Fibroblast of lung (primary cell): ENCODE measurements at regions not wholly inside any gene's neighbourhood (a gene's known extent, or its start where the extent isn't known, plus 50 kb on each side); places are given as distances from the start of the nearest gene placed in this dataset.

Experiments used
- DNase-seq, 2 donors: peaks; one replicate each; pipeline versions ENCODE4 v3.0.0 to v3.0.0-alpha.2; 2010; ENCODE audit warnings: low read depth in 2 of 2
- H2AFZ ChIP-seq: 2 replicates; pipeline ENCODE4 v1.5.1; 2012; ENCODE audit warnings: low read length, control low read depth, inconsistent platforms
- H3K27ac ChIP-seq: 2 replicates; pipeline ENCODE4 v1.5.1; 2011; ENCODE audit warnings: low read length, control low read depth; ENCODE audit not compliant: insufficient read depth
- H3K27me3 ChIP-seq: 2 replicates; pipeline ENCODE4 v1.5.1; 2011; ENCODE audit warnings: mild to moderate bottlenecking, low read length; ENCODE audit not compliant: control insufficient read depth, insufficient read depth
- H3K36me3 ChIP-seq: 2 replicates; pipeline ENCODE4 v1.5.1; 2011; ENCODE audit warnings: low read length; ENCODE audit not compliant: control insufficient read depth, insufficient read depth
- H3K4me1 ChIP-seq: 2 replicates; pipeline ENCODE4 v1.5.1; 2011; ENCODE audit warnings: low read length; ENCODE audit not compliant: control insufficient read depth, insufficient read depth; ENCODE audit errors: extremely low read depth
- H3K4me2 ChIP-seq: 2 replicates; pipeline ENCODE4 v1.5.1; 2011; ENCODE audit warnings: low read length, control low read depth; ENCODE audit not compliant: insufficient read depth; ENCODE audit errors: extremely low read depth
- H3K4me3 ChIP-seq, 4 experiments: fragments of 200-600 bp in 1 of 4; sonication (generic) in 1 of 4; replicated peaks in 1 of 4; 2 replicates each; pipeline ENCODE4 v1.5.1; 2011 to 2016; ENCODE audit warnings: low read length in 4 of 4, low read depth in 3 of 4, mild to moderate bottlenecking in 3 of 4, control low read depth in 2 of 4, inconsistent platforms in 1 of 4, mixed read lengths in 1 of 4; ENCODE audit not compliant: insufficient read depth in 1 of 4; ENCODE audit errors: control extremely low read depth in 1 of 4
- H3K79me2 ChIP-seq: 2 replicates; pipeline ENCODE4 v1.5.1; 2012; ENCODE audit warnings: mild to moderate bottlenecking, low read length, inconsistent platforms; ENCODE audit not compliant: control insufficient read depth, insufficient read depth
- H3K9ac ChIP-seq: 2 replicates; pipeline ENCODE4 v1.5.1; 2011; ENCODE audit warnings: mild to moderate bottlenecking, low read length, control low read depth; ENCODE audit not compliant: insufficient read depth
- H3K9me3 ChIP-seq: 2 replicates; pipeline ENCODE4 v1.5.1; 2012; ENCODE audit warnings: low read depth, low read length; ENCODE audit not compliant: control insufficient read depth, insufficient read depth
- H4K20me1 ChIP-seq: 2 replicates; pipeline ENCODE4 v1.5.1; 2011; ENCODE audit warnings: low read length; ENCODE audit not compliant: control insufficient read depth, insufficient read depth; ENCODE audit errors: extremely low read depth
- EZH2 ChIP-seq: IDR thresholded peaks from 2 replicates; pipeline ENCODE4 v1.5.1; 2012; ENCODE audit warnings: low read length, control low read depth, mild to moderate bottlenecking; ENCODE audit errors: missing control alignments
- TF ChIP-seq, protein P1 (sequence below), 2 donors: IDR thresholded peaks in 1 of 2; conservative IDR thresholded peaks in 1 of 2; 1 replicate in 1 of 2; 2 replicates in 1 of 2; pipeline ENCODE4 v1.5.1; 2011 to 2012; ENCODE audit warnings: low read length in 2 of 2, control low read depth in 1 of 2, inconsistent platforms in 1 of 2, low read depth in 1 of 2, mild to moderate bottlenecking in 1 of 2

- H2AFZ ChIP-seq = no peak overlapping the region
- no peaks in the 10 kb centered on the region for H3K4me1 ChIP-seq
- no peak overlapping the region for H3K4me3 ChIP-seq
- no peaks in the 10 kb centered on the region for H4K20me1 ChIP-seq
- TF ChIP-seq EZH2 = no peak
- TF ChIP-seq, protein P1, sequence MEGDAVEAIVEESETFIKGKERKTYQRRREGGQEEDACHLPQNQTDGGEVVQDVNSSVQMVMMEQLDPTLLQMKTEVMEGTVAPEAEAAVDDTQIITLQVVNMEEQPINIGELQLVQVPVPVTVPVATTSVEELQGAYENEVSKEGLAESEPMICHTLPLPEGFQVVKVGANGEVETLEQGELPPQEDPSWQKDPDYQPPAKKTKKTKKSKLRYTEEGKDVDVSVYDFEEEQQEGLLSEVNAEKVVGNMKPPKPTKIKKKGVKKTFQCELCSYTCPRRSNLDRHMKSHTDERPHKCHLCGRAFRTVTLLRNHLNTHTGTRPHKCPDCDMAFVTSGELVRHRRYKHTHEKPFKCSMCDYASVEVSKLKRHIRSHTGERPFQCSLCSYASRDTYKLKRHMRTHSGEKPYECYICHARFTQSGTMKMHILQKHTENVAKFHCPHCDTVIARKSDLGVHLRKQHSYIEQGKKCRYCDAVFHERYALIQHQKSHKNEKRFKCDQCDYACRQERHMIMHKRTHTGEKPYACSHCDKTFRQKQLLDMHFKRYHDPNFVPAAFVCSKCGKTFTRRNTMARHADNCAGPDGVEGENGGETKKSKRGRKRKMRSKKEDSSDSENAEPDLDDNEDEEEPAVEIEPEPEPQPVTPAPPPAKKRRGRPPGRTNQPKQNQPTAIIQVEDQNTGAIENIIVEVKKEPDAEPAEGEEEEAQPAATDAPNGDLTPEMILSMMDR (conservative IDR thresholded peaks at IDR 0.05 in 1 of 2, IDR thresholded peaks at IDR 0.05 in 1 of 2; ENCODE audit: low read depth in 1 of 2, low read length in 2 of 2) = peak; percentile 3 to 37
- no peak overlapping the region for H3K9ac ChIP-seq
- H3K36me3 ChIP-seq = no peaks in the 10 kb centered on the region
- no peaks in the 10 kb centered on the region for H3K79me2 ChIP-seq
- DNase-seq = peak; percentile 3 to 26
- no peaks in the 10 kb centered on the region for H3K27me3 ChIP-seq
- no peak overlapping the region for H3K4me2 ChIP-seq
- H3K27ac ChIP-seq = no peak overlapping the region
- no peaks in the 10 kb centered on the region for H3K9me3 ChIP-seq
Observed at GRCh38 chr14:86462193-86462753, 932.3 kb downstream of the FLRT2 start.

- Histone ChIP-seq H3K9me3 (no peaks in the 10 kb centered on the region), H3K36me3 (no peaks in the 10 kb centered on the region), H3K4me2 (no peak overlapping the region), H3K4me1 (no peaks in the 10 kb centered on the region), H3K9ac (no peak overlapping the region), H4K20me1 (no peaks in the 10 kb centered on the region), H3K27ac (no peak overlapping the region), H3K4me3 (no peak overlapping the region), H3K79me2 (no peaks in the 10 kb centered on the region), H2AFZ (no peak overlapping the region), H3K27me3 (no peaks in the 10 kb centered on the region)
- TF ChIP-seq EZH2 = no peak
- TF ChIP-seq, protein P1 (conservative IDR thresholded peaks at IDR 0.05 in 1 of 2, IDR thresholded peaks at IDR 0.05 in 1 of 2; ENCODE audit: low read depth in 1 of 2, low read length in 2 of 2) = no peak
- peak in 1 of 2 donors; percentile 57 for DNase-seq
Observed at GRCh38 chr14:86457481-86458135, 927.7 kb downstream of the FLRT2 start.

- no peaks in the 10 kb centered on the region for H3K9me3 ChIP-seq
Observed at GRCh38 chr14:86450085-86450484, 920.1 kb downstream of the FLRT2 start.

More at GRCh38 chr14:86450085-86450484, 920.1 kb downstream of the FLRT2 start:
- no peaks in the 10 kb centered on the region for H3K79me2 ChIP-seq
- peak in 1 of 2 donors; percentile 32 for DNase-seq
- H3K36me3 ChIP-seq = no peaks in the 10 kb centered on the region
- H3K27ac ChIP-seq = no peak overlapping the region
- no peak overlapping the region for H2AFZ ChIP-seq
- no peak overlapping the region for H3K4me3 ChIP-seq
- H3K9ac ChIP-seq = no peak overlapping the region
- no peaks in the 10 kb centered on the region for H4K20me1 ChIP-seq
- no peaks in the 10 kb centered on the region for H3K27me3 ChIP-seq
- no peak overlapping the region for H3K4me2 ChIP-seq
- TF ChIP-seq EZH2 = no peak
- TF ChIP-seq, protein P1 (conservative IDR thresholded peaks at IDR 0.05 in 1 of 2, IDR thresholded peaks at IDR 0.05 in 1 of 2; ENCODE audit: low read depth in 1 of 2, low read length in 2 of 2) = no peak
- H3K4me1 ChIP-seq = no peaks in the 10 kb centered on the region
